GM13976 (cell line): ENCODE measurements at regions not wholly inside any gene's neighbourhood (a gene's known extent, or its start where the extent isn't known, plus 50 kb on each side); places are given as distances from the start of the nearest gene placed in this dataset.
"Not testable (repeated sequence)": the region's sequence is repeated elsewhere in the genome, so short reads cannot be mapped to it uniquely, and the experiment has no call there.

Experiments used
- DNase-seq: peaks from one replicate; pipeline ENCODE4 v3.0.0; 2012; ENCODE audit warnings: low spot score
- in situ Hi-C: fragments of 300-500 bp; cut with MboI; formaldehyde crosslinking; loops from one replicate; pipeline ENCODE4 v1.12.0; 2022; ENCODE audit warnings: low sequenced_read_pairs, mixed read lengths, inconsistent platforms; ENCODE audit not compliant: unreplicated experiment
- TF ChIP-seq, protein P1 (sequence below): IDR thresholded peaks from 2 replicates; pipeline ENCODE4 v1.5.1; 2012; ENCODE audit warnings: borderline replicate concordance, mild to moderate bottlenecking; ENCODE audit not compliant: insufficient read depth; ENCODE audit errors: extremely low read depth, missing control alignments, control extremely low read depth

- in situ Hi-C loops = no loop called here
- TF ChIP-seq, protein P1, sequence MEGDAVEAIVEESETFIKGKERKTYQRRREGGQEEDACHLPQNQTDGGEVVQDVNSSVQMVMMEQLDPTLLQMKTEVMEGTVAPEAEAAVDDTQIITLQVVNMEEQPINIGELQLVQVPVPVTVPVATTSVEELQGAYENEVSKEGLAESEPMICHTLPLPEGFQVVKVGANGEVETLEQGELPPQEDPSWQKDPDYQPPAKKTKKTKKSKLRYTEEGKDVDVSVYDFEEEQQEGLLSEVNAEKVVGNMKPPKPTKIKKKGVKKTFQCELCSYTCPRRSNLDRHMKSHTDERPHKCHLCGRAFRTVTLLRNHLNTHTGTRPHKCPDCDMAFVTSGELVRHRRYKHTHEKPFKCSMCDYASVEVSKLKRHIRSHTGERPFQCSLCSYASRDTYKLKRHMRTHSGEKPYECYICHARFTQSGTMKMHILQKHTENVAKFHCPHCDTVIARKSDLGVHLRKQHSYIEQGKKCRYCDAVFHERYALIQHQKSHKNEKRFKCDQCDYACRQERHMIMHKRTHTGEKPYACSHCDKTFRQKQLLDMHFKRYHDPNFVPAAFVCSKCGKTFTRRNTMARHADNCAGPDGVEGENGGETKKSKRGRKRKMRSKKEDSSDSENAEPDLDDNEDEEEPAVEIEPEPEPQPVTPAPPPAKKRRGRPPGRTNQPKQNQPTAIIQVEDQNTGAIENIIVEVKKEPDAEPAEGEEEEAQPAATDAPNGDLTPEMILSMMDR = no peak
- DNase-seq = no peak
These were observed 224.7 kb downstream of the SREK1 start for GRCh38 chr5:66368811-66369210.

- TF ChIP-seq, protein P1 = no peak
- DNase-seq = no peak
- in situ Hi-C loops = no loop called here
These were observed 218.4 kb upstream of the MAST4 start for GRCh38 chr5:66377747-66378146.

DNA sequence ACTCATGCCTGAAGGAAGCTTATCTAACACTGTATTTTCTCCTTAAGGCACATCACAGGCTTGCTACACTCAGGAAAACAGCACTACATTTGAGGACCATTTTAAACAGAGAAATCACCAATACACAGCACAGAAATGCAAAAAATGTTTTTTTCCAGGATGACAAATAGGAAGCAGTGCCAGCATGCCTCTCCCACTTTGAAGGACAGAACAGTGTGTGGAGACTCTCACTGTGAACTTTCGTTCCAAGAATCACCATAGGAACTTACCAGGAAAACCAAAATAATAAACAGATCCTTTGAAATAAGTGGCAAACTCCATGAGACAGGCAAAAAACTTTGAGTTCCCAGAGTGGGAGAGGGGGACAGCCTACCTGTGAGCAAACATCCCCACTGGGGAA is 217.8 kb upstream of the MAST4 start:
- TF ChIP-seq, protein P1 = no peak
- DNase-seq = no peak
- in situ Hi-C loops = no loop called here

DNA sequence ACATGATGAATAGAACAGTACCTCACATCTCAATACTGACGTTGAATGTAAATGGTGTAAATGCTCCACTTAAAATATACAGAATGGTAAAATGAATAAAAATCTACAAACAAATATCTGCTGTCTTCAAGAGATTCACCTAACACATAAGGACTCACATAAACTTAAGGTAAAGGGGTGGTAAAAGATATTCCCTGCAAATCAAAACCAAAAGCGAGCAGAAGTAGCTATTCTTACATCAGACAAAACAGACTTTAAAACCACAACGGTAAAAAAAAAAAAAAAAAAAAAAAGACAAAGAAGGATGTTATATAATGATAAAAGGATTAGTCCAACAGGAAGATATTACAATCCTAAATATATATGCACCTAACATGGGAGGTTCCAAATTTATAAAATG is 214.0 kb upstream of the MAST4 start:
- in situ Hi-C loops = no loop called here
- no peak for DNase-seq
- TF ChIP-seq, protein P1 = no peak

DNA sequence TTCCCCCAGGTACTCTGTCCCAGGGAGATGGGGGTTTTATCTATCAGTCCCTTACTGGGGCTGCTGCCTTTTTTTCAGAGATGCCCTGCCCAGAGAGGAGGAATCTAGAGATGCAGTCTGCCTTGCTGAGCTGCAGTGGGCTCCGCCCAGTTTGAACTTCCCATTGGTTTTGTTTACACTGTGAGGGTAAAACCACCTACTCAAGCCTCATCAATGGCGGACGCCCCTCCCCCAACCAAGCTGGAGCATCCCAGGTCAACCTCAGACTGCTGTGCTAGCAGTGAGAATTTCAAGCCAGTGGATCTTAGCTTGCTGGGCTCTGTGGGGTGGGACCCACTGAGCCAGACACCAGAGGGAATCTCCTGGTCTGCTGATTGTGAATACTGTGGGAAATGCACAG is 191.0 kb upstream of the MAST4 start:
- in situ Hi-C loops, DNase-seq: not testable (repeated sequence)

DNA sequence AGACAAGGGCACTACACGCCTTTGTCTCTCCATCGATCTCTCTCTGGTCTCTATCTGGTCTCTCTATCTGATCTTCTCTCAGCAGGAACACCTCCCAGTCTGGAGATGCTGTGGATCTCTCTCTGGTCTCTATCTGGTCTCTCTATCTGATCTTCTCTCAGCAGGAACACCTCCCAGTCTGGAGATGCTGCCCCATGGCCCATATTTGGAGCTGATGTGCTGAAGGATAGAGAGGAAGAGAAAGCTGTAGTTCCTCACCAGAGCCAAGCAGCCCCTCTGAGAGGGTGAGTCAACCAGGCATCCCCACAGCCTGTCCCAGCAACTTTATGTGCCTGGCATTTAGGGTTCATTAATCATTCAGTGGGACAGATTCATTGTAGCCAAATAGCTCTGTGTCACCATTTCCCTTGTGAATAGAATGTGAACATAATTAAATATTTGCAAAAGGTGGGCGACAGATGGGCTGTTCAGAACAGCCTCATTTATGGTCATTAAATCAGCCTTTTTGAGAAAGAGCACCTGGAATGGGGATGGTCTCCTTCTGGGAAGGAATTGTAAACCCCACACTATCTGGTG is 189.3 kb upstream of the MAST4 start:
- TF ChIP-seq, protein P1 = no peak
- in situ Hi-C loops = no loop called here
- DNase-seq = no peak

DNA sequence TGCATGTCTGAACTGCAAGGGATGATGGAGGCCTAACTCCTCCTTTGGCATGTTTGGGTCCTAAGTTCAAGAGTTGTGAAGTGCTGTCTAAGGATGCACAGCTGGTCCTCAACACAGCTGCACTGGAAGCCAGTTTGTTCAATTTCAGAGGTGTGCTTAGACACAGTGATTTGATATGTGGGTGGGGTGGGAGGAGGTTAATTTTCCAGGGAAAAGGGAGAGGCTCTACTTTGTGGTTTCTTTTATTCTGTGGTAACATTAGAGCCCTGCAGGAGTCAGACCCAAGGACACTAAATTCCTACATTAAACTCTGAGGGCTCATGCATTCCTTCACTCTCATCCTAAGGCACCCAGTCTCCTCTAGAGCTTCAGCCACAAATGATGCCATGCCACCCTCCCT is 188.4 kb upstream of the MAST4 start:
- no peak for DNase-seq
- in situ Hi-C loops = no loop called here
- TF ChIP-seq, protein P1 = no peak
